Trophoblast cell (in vitro differentiated cells and primary cell): ENCODE measurements at regions not wholly inside any gene's neighbourhood (a gene's known extent, or its start where the extent isn't known, plus 50 kb on each side); places are given as distances from the start of the nearest gene placed in this dataset.

Source experiments
- DNase-seq, 2 donors: peaks; one replicate each; pipeline ENCODE4 v3.0.0-alpha.2; 2016
- H2AFZ ChIP-seq: 2 replicates; pipeline ENCODE4 v1.6.1; 2013; ENCODE audit warnings: low read length, moderate library complexity, mild to moderate bottlenecking; ENCODE audit not compliant: insufficient read depth, poor library complexity
- H2AK5ac ChIP-seq: 2 replicates; pipeline ENCODE4 v1.6.1; 2013; ENCODE audit warnings: mild to moderate bottlenecking, low read length
- H2BK120ac ChIP-seq: 2 replicates; pipeline ENCODE4 v1.6.1; 2013; ENCODE audit warnings: low read length, mild to moderate bottlenecking, moderate library complexity; ENCODE audit not compliant: insufficient read depth, poor library complexity
- H2BK12ac ChIP-seq: 2 replicates; pipeline ENCODE4 v1.6.1; 2013; ENCODE audit warnings: mild to moderate bottlenecking, low read length, moderate library complexity
- H2BK5ac ChIP-seq: 2 replicates; pipeline ENCODE4 v1.6.1; 2013; ENCODE audit warnings: low read length, low read depth, moderate library complexity, mild to moderate bottlenecking; ENCODE audit not compliant: poor library complexity
- H3K14ac ChIP-seq: 2 replicates; pipeline ENCODE4 v1.6.1; 2013; ENCODE audit warnings: mild to moderate bottlenecking, low read length
- H3K18ac ChIP-seq: 2 replicates; pipeline ENCODE4 v1.6.1; 2013; ENCODE audit warnings: mild to moderate bottlenecking, low read length
- H3K23ac ChIP-seq: 2 replicates; pipeline ENCODE4 v1.6.1; 2013; ENCODE audit warnings: low read length
- H3K27ac ChIP-seq: 2 replicates; pipeline ENCODE4 v1.5.1; 2013; ENCODE audit warnings: low read depth, mild to moderate bottlenecking, inconsistent platforms, low read length, moderate library complexity
- H3K27me3 ChIP-seq: 2 replicates; pipeline ENCODE4 v1.6.1; 2013; ENCODE audit warnings: inconsistent platforms, mild to moderate bottlenecking, low read length, moderate library complexity; ENCODE audit not compliant: insufficient read depth
- H3K36me3 ChIP-seq, 2 experiments: 1 replicate in 1 of 2; 2 replicates in 1 of 2; pipeline ENCODE4 v1.6.1; 2013; ENCODE audit warnings: low read length in 2 of 2, mild to moderate bottlenecking in 2 of 2, moderate library complexity in 1 of 2; ENCODE audit not compliant: insufficient read depth in 2 of 2, control insufficient read depth in 1 of 2
- H3K4ac ChIP-seq: 2 replicates; pipeline ENCODE4 v1.6.1; 2013; ENCODE audit warnings: low read depth, mild to moderate bottlenecking, low read length, moderate library complexity
- H3K4me1 ChIP-seq, 2 experiments: 1 replicate in 1 of 2; 2 replicates in 1 of 2; pipeline ENCODE4 v1.6.1; 2013; ENCODE audit warnings: low read length in 2 of 2, mild to moderate bottlenecking in 2 of 2, moderate library complexity in 1 of 2; ENCODE audit not compliant: insufficient read depth in 2 of 2, control insufficient read depth in 1 of 2
- H3K4me2 ChIP-seq: 2 replicates; pipeline ENCODE4 v1.6.1; 2013; ENCODE audit warnings: inconsistent platforms, mild to moderate bottlenecking, low read length, moderate library complexity
- H3K4me3 ChIP-seq: 2 replicates; pipeline ENCODE4 v1.5.1; 2013; ENCODE audit warnings: mild to moderate bottlenecking, low read depth, low read length, inconsistent platforms
- H3K79me1 ChIP-seq: one replicate; pipeline ENCODE4 v1.6.1; 2013; ENCODE audit warnings: low read length
- H3K79me2 ChIP-seq: 2 replicates; pipeline ENCODE4 v1.6.1; 2013; ENCODE audit warnings: low read length, mild to moderate bottlenecking; ENCODE audit not compliant: control insufficient read depth, insufficient read depth, poor library complexity
- H3K9ac ChIP-seq: 2 replicates; pipeline ENCODE4 v1.6.1; 2013; ENCODE audit warnings: mild to moderate bottlenecking, low read length
- H3K9me3 ChIP-seq: 2 replicates; pipeline ENCODE4 v1.6.1; 2013; ENCODE audit warnings: low read depth, mild to moderate bottlenecking, control low read depth, inconsistent platforms, low read length; ENCODE audit not compliant: insufficient read depth
- H4K12ac ChIP-seq: 2 replicates; pipeline ENCODE4 v1.6.1; 2013; ENCODE audit warnings: low read depth, mild to moderate bottlenecking, low read length, moderate library complexity
- H4K8ac ChIP-seq: 2 replicates; pipeline ENCODE4 v1.6.1; 2013; ENCODE audit warnings: low read depth, mild to moderate bottlenecking, low read length, moderate library complexity
- H4K91ac ChIP-seq: one replicate; pipeline ENCODE4 v1.6.1; 2013; ENCODE audit warnings: low read depth, mild to moderate bottlenecking, low read length, moderate library complexity
- WGBS: extraction: QIAGEN DNeasy Blood & Tissue Kit; methylation state at CpG from one replicate; pipeline ENCODE4 v1.1.7; 2013; ENCODE audit warnings: missing lambda C conversion rate; ENCODE audit not compliant: insufficient read length, insufficient coverage; ENCODE audit errors: extremely low coverage; 5-methylcytosine and 5-hydroxymethylcytosine counted together

- no peak overlapping the region for H3K14ac ChIP-seq
- no peaks in the 10 kb centered on the region for H3K36me3 ChIP-seq
- DNase-seq, result no peak
- H4K91ac ChIP-seq, result no peak overlapping the region
- H4K8ac ChIP-seq, result no peak overlapping the region
- H3K4me1 ChIP-seq, result no peaks in the 10 kb centered on the region
- no peak overlapping the region for H2AK5ac ChIP-seq
- no peak overlapping the region for H3K4ac ChIP-seq
- H3K9ac ChIP-seq, result no peak overlapping the region
- H3K4me2 ChIP-seq, result no peak overlapping the region
- H3K27me3 ChIP-seq, result no peaks in the 10 kb centered on the region
- no CpG with 5 or more reads among the region's 7 CpGs for WGBS
- no peak overlapping the region for H3K27ac ChIP-seq
- no peak overlapping the region for H2BK12ac ChIP-seq
- no peak overlapping the region for H2AFZ ChIP-seq
- H3K18ac ChIP-seq, result no peak overlapping the region
- H3K23ac ChIP-seq, result no peak overlapping the region
- no peak overlapping the region for H3K4me3 ChIP-seq
- H2BK5ac ChIP-seq, result no peak overlapping the region
- no peaks in the 10 kb centered on the region for H3K79me1 ChIP-seq
- no peak overlapping the region for H4K12ac ChIP-seq
- no peak overlapping the region for H2BK120ac ChIP-seq
- H3K9me3 ChIP-seq, result peaks cover 2% of the 10 kb centered on the region
- H3K79me2 ChIP-seq, result no peaks in the 10 kb centered on the region
Measured at GRCh38 chr2:42886921-42887320, 94.5 kb upstream of the HAAO start.

DNA sequence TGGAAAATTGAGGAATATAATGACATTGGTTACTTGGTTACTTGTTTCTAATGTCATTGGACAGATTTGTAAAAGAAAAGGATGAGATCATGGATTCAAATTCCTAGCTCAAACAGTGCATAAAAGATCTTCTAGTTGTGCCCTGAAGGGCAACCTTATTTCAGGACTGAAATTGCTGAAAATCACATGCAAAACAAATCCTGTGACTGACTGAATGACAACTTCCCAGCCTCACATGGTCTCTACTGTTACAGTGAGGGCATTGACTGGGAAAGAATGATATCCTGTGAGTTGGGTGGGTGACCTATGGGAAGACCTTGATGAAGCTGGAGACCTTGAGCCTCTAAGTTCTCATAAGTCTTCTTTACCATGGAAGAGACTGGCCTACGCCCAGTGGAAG, 90.4 kb upstream of the HAAO start:
- H3K4me1 ChIP-seq, result peaks cover 17 to 21% of the 10 kb centered on the region in 2 experiments
- H4K12ac ChIP-seq, result no peak overlapping the region
- no peak overlapping the region for H3K14ac ChIP-seq
- H3K27ac ChIP-seq, result no peak overlapping the region
- H4K91ac ChIP-seq, result no peak overlapping the region
- no peak overlapping the region for H2BK120ac ChIP-seq
- H2BK12ac ChIP-seq, result no peak overlapping the region
- H2BK5ac ChIP-seq, result no peak overlapping the region
- WGBS, result no CpG with 5 or more reads among the region's 1 CpG
- H3K27me3 ChIP-seq, result no peaks in the 10 kb centered on the region
- H3K18ac ChIP-seq, result no peak overlapping the region
- H3K79me1 ChIP-seq, result peaks cover 3% of the 10 kb centered on the region
- no peaks in the 10 kb centered on the region for H3K36me3 ChIP-seq
- H3K4ac ChIP-seq, result no peak overlapping the region
- no peak overlapping the region for H3K23ac ChIP-seq
- no peak overlapping the region for H2AK5ac ChIP-seq
- no peak overlapping the region for H2AFZ ChIP-seq
- H4K8ac ChIP-seq, result no peak overlapping the region
- H3K4me2 ChIP-seq, result no peak overlapping the region
- no peaks in the 10 kb centered on the region for H3K79me2 ChIP-seq
- DNase-seq, result no peak
- no peaks in the 10 kb centered on the region for H3K9me3 ChIP-seq
- H3K4me3 ChIP-seq, result no peak overlapping the region
- H3K9ac ChIP-seq, result no peak overlapping the region

GRCh38 chr2:42881732-42882131, 89.3 kb upstream of the HAAO start:
- peaks cover 17 to 21% of the 10 kb centered on the region in 2 experiments for H3K4me1 ChIP-seq
- H3K4me2 ChIP-seq, result no peak overlapping the region
- H3K36me3 ChIP-seq, result no peaks in the 10 kb centered on the region
- H3K9me3 ChIP-seq, result no peaks in the 10 kb centered on the region
- no peaks in the 10 kb centered on the region for H3K79me2 ChIP-seq
- H3K4me3 ChIP-seq, result no peak overlapping the region
- H3K27me3 ChIP-seq, result no peaks in the 10 kb centered on the region
- H3K9ac ChIP-seq, result no peak overlapping the region
- DNase-seq, result no peak
- no peak overlapping the region for H2BK5ac ChIP-seq
- H2BK12ac ChIP-seq, result no peak overlapping the region
- H3K14ac ChIP-seq, result no peak overlapping the region
- no peak overlapping the region for H4K91ac ChIP-seq
- H3K79me1 ChIP-seq, result peaks cover 3% of the 10 kb centered on the region
- no peak overlapping the region for H4K12ac ChIP-seq
- H2BK120ac ChIP-seq, result no peak overlapping the region
- no peak overlapping the region for H2AK5ac ChIP-seq
- no CpG with 5 or more reads among the region's 1 CpG for WGBS
- no peak overlapping the region for H3K27ac ChIP-seq
- H3K18ac ChIP-seq, result no peak overlapping the region
- no peak overlapping the region for H3K4ac ChIP-seq
- no peak overlapping the region for H2AFZ ChIP-seq
- H3K23ac ChIP-seq, result no peak overlapping the region
- H4K8ac ChIP-seq, result no peak overlapping the region

DNA sequence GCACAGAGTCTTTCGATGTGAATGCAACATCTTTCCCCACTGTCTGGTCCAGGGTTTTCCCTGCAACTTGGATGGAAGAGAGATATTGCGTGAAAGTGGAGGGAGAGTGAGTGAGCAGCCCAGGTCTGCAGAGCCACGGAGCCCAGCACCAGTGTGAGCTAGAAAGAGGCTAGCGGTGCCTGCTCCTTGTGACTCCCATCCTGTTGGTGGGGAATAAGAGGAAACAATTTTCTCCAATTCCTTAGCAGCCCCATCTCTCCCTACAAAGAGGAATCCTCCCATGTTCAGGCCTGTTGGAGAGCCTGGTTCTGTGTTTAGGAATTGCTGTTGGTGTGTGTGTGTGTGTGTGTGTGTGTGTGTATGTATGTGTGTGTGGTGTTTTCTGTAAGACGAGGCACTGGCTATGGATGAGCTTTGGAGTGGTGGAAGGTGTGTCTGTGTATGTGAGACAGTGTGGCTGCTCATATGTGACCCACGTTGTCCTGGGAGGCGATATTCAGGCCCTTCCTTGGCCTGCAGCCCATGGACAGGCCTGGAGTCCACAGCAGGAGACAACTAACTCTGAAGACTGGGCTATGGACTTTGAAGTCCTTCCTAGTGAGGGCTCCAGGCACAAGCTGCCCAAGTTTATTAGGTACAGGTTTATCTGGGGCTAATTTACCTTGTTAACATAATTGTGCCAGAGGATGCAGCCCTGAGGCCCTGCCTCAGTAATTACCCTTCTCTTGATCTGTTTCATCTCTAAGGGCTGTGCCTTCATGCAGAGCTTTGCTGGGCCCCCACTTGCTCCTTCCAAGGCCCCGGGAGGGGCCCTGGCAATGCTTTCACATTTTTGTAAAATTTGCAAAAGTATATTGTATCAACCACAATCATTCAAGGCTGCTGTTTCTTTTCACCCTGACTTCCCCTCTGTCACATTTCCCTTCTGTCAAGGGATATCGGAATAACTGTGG, 88.6 kb upstream of the HAAO start:
- Histone ChIP-seq H4K8ac (peak overlapping the region; percentile 47), H4K91ac (peak overlapping the region; percentile 16), H3K4ac (no peak overlapping the region), H4K12ac (no peak overlapping the region), H3K9me3 (no peaks in the 10 kb centered on the region), H3K4me3 (no peak overlapping the region), H3K9ac (no peak overlapping the region), H2BK12ac (peak overlapping the region; percentile 67), H3K27me3 (no peaks in the 10 kb centered on the region), H3K4me1 (peaks cover 17 to 21% of the 10 kb centered on the region in 2 experiments), H3K36me3 (no peaks in the 10 kb centered on the region), H3K23ac (no peak overlapping the region), H3K79me2 (no peaks in the 10 kb centered on the region), H2AK5ac (peak overlapping the region; percentile 50), H2BK120ac (peak overlapping the region; percentile 29), H3K18ac (no peak overlapping the region), H2AFZ (no peak overlapping the region), H3K27ac (no peak overlapping the region), H3K79me1 (peaks cover 3% of the 10 kb centered on the region), H3K4me2 (no peak overlapping the region), H2BK5ac (no peak overlapping the region), H3K14ac (peak overlapping the region; percentile 19)
- DNase-seq, result no peak
- WGBS, result no CpG with 5 or more reads among the region's 9 CpGs
